ENCODE measurements at regions not wholly inside any gene's neighbourhood (a gene's known extent, or its start where the extent isn't known, plus 50 kb on each side); places are given as distances from the start of the nearest gene placed in this dataset.

GRCh38 chr7:9504678-9505077, 1071.3 kb downstream of the NXPH1 start:
- TF ChIP-seq POLR2AphosphoS5 (IDR thresholded peaks at IDR 0.05) = no peak
- no peak for TF ChIP-seq CTCF (IDR thresholded peaks at IDR 0.05)
- TF ChIP-seq EP300 (IDR thresholded peaks at IDR 0.05) = no peak
- TF ChIP-seq POLR2A (IDR thresholded peaks at IDR 0.05) = no peak

All from upper lobe of left lung (tissue), 4 donors.